ENCODE measurements at regions not wholly inside any gene's neighbourhood (a gene's known extent, or its start where the extent isn't known, plus 50 kb on each side); places are given as distances from the start of the nearest gene placed in this dataset.
"Not testable (repeated sequence)": the region's sequence is repeated elsewhere in the genome, so short reads cannot be mapped to it uniquely, and the experiment has no call there.

- no peak for DNase-seq (ENCODE audit: low spot score)
Measured at GRCh38 chr20:55522296-55522815, 483.0 kb downstream of the CBLN4 start.

DNA sequence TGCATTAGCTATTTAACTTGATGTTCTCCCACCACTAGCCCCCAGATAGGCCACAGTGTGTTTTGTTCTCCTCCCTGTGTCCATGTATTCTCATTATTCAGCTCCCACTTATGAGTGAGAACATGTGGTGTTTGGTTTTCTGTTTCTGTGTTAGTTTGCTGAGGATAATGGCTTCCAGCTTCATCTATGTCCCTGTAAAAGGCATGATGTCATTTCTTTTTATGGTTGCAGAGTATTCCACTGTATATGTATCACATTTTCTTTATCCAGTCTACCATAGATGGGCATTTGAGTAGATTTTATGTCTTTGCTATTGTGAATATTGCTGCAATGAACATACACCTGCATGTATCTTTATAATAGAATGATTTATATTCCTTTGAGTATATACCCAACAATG is 487.7 kb downstream of the CBLN4 start:
- not testable (repeated sequence) for DNase-seq (ENCODE audit: low spot score)

DNA sequence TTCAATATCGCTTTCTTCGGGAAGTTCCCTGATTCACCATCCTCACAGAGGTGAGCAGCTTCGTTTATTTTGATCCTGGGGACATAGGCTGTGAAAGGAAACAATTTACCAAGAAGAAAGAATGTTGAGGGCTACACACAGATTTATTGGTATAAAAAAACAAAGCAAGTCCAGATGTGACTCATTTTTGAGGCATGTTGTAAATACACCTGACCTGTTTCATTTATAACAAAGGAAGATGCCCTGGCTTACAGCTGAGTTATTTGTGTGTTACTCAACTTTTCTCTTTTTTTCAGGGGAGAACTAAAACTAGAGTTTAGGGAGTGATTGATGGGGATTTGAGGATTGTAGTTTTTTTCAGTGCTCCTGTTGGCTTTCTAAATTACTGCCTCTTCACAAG is 489.5 kb downstream of the CBLN4 start:
- no peak for DNase-seq (ENCODE audit: low spot score)

GRCh38 chr20:55514531-55514930 is 490.8 kb downstream of the CBLN4 start:
- DNase-seq (ENCODE audit: low spot score) = no peak

DNA sequence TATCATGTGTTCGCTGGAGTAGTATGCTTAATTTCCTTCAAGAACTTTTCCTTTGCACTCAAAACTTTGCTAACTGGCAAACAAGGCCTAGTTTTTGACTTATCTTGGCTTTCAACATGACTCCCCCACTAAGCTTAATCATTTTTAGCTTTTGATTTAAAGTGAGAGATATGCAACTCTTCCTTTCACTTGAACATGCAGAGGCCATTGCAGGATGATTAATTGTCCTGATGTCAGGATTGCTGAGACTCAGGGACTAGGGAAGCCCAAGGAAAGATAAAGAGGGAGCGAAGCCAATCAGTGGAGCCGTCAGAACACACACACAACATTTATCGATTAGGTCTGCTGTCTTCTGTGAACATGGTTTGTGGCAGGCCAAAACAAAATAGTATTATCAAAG is 491.4 kb downstream of the CBLN4 start:
- DNase-seq (ENCODE audit: low spot score) = no peak

DNA sequence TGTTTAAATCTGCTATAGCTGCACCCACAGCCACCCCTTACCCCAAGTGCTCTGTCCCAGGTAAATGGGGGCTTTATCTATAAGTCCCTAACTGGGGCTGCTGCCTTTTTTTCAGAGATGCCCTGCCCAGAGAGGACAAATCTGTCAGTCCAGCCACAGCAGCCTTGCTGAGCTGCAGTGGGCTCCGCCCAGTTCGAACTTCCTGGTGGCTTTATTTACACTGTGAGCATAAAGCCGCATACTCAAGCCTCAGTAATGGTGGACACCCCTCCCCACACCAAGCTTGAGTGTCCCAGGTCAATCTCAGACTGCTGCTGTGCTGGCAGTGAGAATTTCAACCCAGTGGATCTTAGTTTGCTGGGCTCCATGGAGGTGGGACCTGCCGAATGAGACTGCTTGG is 505.2 kb downstream of the CBLN4 start:
- no peak for DNase-seq (ENCODE audit: low spot score)

DNA sequence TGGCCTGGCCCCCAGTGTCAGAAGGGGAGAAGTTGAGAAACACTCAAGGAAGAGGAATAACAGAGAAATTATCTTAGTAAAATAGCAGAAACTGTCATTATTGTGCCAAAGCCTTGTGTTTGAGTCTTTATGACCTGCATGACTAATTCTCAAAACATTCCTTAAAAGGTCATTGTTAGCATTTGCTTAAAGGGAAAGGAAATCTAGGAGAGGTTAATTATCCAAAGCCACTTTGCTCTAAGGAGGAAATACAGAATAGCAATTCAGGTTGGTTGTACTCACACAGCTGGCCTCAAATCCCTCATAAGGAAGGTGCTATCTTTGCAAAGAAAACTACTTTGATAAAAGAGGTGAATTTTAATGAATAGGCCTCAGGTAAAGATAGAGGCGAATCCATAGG is 516.7 kb downstream of the CBLN4 start:
- DNase-seq (ENCODE audit: low spot score) = no peak

DNA sequence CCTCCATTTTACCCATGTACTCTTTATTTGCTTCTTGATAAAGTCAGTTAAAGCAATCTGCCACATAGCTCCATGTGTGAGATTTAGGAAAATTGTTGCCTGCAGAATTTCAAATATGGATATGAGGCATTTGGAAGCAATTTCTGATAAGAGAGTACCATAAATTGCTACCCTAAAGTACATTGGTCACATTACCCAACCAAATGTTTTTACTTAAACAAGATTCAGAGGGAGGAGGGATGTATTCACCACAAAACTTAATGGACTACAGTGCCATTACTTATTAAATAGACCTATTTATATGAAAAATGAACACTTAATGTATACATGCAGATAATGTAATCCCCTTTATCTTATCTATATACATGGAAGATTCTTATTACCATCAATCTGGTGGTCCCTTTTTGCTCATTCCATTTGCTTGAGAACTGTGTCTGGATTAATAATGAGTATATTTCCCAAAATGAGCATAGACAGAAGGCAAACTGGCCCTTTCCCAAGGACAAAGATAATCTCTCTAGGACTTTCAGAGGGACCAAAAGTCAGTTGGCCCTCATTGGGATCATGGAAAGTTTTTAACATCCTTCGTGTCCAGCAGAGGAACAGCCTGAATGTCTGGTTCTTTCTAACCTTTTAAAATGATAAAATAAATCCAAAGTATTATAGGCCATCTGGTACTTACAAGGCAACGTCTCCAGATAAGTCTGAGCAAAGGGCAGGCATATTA is 526.4 kb downstream of the CBLN4 start:
- DNase-seq (ENCODE audit: low spot score) = no peak

DNA sequence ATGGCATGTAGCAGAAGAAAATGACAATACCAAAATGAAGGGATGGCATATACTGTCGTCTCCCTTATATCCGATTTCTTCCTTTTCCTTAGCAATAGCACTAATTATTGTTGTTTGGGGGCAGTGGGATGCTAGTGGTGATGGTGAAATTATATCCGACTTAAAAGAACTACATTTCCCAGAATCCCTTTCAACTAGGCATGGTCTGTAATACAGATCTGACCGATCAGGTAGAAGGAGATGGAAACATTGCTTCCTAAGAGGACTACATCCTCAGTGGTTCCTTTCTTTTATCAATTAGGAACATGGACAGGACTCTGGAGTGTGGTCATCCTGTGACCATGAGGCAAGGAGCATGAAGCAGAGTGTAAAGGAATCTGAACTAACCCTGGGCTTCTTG is 532.6 kb downstream of the CBLN4 start:
- DNase-seq (ENCODE audit: low spot score) = no peak

DNA sequence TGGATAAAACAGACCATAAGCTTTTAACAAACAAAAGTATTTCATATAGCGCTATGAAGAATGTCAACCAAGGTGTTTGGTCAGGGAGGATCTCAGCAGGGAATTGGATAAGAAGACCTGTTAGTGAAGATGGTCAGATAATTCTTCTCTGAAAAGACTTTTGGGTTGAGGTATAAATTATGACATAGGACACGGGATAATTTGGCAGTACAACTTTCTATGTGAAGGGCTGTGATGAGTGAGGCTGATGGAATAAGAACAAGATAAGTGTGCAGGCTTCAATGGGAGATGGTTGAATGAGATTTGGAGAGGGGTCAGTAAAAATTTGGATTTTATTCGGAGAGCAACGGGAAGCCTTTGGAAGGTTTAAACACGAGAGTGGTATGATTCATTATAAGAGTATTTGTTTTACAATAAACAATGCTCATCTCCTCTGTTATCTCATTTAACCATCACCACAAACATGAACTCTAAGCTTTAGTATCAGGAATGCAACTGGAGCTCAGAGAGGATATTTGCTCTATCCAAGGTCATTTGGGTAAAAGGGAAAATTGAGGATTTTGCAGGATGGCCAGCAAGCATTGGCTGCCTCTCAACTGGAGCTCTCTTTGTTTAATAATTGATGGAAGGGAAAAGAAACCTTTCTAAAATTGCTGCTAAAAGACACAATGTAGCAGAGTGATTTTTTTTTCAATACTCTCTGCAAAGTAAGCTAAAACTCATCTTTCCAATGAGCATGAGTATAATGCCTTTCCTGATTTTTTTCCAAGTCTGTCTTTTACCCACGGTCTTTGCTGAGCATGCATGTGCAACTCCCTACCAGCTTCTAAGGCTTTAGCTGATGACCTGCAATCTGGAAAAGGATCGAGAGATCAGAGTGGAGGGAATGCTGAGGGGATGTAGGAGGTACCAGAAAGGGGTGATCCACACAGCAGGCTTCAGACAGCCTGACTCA is 534.0 kb downstream of the CBLN4 start:
- DNase-seq (ENCODE audit: low spot score) = no peak

DNA sequence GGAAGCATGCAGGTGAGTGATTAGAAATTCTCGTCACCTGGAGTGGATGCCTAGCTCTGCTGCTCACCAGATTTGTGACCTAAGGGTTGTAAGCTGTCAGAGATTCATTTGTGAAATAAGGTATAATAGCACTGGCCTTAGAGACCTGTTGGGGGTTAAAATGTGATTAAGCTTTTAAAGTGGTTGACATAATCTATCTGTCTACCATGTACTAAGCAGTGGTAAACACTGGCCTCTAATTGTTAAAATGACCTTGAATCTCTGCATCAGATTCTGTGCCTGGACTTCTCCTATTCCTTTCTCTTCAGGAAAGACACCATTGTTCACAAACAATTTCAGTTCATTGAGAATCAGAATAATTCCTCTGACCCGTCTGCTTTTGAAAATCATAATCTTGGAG is 536.2 kb downstream of the CBLN4 start:
- DNase-seq (ENCODE audit: low spot score) = no peak

GRCh38 chr20:55461519-55461918 is 543.8 kb downstream of the CBLN4 start:
- no peak for DNase-seq (ENCODE audit: low spot score)

DNA sequence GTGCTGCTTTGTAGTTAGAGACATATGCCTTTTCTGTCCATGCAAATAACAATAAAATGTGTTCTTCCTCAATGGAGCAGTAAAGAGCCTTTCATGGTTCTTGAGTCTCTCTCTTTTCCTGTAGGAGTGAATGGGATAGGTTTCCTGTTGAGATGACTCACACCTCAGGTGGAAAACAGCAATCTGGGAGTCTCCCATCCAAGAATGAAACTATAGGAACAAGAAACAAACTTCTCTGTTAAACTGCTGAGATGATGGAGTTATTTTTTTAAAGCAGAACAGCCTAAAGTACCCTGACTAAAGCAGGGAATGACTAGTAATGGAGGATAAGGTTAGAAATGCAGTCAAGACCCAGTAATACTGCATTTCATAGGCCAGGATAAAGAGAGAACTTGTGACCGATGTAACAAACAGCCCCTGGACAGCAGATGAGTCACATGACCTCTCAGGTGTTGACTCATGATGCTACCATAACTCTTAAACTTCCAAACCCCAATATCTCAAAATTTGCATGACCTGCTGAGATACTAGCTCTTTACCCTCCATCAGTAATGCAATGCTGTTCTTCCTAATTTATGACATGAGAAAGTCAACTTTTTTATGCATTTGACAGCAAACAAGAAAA is 548.9 kb downstream of the CBLN4 start:
- DNase-seq (ENCODE audit: low spot score) = no peak

DNA sequence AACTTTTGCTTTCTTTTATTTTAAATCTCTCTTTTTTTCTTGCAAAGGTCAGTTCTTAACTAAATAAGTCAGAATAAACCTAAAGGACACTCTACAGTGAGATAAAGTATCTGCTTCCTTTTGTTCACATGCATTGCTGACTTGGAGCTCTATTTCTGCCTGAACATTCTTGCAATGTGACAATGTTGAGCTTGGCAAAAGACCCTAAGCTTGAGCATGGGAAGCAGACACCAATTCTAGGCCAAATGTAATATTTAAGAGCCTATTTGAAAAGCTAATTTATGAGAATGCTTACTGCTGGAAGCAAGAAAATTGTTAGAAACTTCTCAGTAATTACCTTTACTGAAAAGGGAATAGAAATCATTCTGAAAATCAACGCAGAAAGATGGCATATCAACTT is 556.2 kb downstream of the CBLN4 start:
- no peak for DNase-seq (ENCODE audit: low spot score)

GRCh38 chr20:55446301-55446700 is 559.0 kb downstream of the CBLN4 start:
- no peak for DNase-seq (ENCODE audit: low spot score)

GRCh38 chr20:55439070-55439469 is 566.2 kb downstream of the CBLN4 start:
- DNase-seq (ENCODE audit: low spot score) = no peak

DNA sequence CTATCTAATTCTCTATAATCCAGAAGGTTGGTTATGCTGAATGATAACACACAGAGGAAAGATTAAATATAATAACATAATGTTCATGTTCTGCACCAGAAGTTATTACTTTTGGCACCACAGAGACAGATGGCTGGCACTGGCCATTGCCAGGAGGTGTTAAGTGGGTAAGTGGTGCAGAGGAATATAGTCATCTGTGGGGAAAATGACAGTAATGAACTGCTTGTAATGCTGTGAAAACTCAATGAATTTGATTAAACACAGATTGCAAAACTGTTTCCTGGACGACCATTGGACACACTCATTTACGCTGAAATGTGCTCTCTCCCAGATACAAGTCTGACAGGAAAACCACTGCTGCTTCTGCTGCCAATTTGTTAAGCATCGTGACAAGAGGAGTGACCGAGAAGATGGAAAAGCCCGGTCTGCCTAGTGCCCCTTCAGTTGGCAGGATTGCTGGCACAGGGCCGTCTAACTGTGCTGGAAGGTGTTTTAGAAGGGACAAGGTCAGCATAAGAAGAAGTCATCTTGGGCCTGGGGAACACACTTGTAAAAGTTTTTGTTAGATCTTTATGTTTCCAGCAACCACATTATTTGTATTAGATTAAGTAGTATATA is 567.4 kb downstream of the CBLN4 start:
- DNase-seq (ENCODE audit: low spot score) = no peak

DNA sequence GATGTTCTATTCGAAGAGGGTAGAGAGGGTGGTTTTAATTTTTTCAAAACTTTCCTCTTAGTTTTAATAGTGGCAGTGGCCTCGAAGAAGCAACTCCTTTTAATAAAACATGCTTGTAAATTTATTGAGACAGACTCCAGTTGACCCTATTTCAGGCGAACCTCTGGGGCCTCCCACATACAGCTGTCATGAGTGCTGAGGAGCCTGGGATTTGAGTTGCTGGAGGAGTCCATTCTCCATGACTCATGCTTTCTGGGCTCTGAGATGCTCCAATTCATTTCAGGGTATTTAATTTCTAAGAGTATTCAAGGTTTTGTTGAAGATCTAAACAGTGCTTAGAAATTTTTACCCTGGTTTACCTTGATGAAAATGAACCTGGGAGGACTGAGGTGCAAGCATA is 580.4 kb downstream of the CBLN4 start:
- no peak for DNase-seq (ENCODE audit: low spot score)

DNA sequence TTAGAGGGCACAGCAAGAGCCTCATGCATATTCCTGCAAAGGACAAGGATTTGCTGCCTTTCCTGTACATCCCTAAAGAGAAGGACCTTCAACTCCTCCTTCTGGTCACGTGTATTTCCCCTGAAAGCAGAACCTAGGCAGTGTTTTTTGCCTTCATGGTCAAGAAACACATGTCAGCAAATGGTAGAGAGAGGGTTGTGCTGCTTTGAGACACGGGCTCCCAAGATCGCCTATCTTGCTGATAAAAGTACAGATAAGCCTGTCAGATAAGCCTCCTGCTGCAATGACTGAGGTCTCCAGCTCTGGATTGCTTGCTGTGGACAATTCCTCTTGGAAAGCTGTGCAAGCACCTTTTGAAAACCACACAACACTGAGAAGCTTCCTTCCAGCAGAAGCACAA is 580.8 kb downstream of the CBLN4 start:
- DNase-seq (ENCODE audit: low spot score) = no peak

DNA sequence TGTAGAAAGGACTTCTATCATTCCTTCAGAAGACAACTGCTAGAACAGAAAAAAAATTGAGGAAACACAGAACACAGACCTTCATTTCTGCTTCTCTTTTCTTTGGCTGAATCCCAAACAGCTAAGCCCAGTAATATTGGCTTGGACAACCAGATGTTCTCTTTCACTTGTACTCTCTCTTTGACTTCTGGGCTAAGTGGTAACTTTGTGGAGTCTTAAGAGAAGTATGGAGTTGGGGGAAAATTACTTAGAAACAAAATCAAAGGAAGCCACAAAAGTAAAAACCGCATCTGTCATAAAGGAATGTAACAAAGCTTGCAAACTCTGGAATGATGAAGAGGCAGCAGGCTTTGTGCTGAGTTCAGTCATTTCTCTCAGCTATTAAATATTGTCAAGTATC is 587.5 kb downstream of the CBLN4 start:
- no peak for DNase-seq (ENCODE audit: low spot score)

DNA sequence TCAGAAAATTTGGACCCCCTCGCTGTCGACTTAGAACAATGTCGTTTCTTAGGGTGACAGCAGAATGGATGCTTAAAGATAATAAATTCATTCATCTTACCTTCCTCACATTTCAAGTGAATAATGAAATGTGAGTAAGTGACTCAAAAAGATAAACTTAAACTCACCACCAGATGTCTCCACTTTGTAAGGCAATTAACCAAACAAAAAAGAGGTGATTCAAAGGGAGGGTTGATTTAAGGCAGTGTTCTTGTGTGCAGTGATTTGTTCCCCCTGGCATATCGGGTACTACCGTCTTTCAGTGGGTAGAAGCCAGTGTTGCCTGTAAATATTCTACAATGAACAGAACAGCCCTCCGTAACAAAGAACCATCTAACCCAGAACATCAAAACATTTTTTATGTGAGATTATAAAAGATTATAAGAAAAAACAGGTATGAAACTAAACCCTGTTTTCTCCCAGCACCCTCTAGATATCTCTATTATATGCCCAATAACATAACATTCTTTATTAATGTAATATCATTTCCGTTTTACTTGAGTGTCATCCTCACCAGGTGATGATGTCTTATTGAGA is 589.7 kb downstream of the CBLN4 start:
- DNase-seq (ENCODE audit: low spot score) = no peak

DNA sequence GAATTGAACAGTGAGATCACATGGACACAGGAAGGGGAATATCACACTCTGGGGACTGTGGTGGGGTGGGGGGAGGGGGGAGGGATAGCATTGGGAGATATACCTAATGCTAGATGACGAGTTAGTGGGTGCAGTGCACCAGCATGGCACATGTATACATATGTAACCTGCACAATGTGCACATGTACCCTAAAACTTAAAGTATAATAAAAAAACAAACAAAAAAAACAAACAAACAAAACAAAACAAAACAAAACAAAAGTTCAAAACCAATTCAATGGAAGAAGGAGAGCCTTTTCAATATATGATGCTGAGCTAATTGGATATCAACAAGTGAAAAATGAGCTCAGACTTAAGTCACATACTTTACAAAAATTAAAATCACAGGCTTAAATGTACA is 592.8 kb downstream of the CBLN4 start:
- DNase-seq (ENCODE audit: low spot score) = not testable (repeated sequence)
